ENCODE measurements at regions not wholly inside any gene's neighbourhood (a gene's known extent, or its start where the extent isn't known, plus 50 kb on each side); places are given as distances from the start of the nearest gene placed in this dataset.

DNA sequence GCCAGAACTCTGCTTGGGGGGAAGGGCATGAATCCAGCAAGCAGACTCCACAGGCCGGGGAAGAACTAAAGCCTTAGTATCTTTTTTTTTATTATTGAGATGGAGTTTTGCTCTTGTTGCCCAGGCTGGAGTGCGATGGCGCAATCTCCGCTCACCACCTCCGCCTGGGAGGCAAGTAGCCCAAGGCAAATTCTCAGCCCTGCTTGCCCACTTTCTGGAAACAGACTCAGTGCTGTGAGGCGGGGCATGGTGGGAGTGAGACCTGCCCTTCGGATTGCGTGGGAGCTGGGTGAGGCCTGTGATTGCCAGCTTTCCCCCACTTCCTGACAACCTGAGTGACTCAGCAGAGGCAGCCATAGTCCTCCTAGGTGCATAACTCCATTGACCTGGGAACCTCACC lies 348.8 kb downstream of the GASK1B start:
- Histone ChIP-seq H3K27ac (no peak overlapping the region), H3K9me3 (no peaks in the 10 kb centered on the region), H3K36me3 (no peaks in the 10 kb centered on the region), H3K4me3 (no peak overlapping the region), H3K27me3 (no peaks in the 10 kb centered on the region), H3K4me1 (no peaks in the 10 kb centered on the region)
- no peak for DNase-seq
- intact Hi-C loops (cut with DNase I; ENCODE audit: low total_unique reads) = no loop called here
- TF ChIP-seq, protein P1, sequence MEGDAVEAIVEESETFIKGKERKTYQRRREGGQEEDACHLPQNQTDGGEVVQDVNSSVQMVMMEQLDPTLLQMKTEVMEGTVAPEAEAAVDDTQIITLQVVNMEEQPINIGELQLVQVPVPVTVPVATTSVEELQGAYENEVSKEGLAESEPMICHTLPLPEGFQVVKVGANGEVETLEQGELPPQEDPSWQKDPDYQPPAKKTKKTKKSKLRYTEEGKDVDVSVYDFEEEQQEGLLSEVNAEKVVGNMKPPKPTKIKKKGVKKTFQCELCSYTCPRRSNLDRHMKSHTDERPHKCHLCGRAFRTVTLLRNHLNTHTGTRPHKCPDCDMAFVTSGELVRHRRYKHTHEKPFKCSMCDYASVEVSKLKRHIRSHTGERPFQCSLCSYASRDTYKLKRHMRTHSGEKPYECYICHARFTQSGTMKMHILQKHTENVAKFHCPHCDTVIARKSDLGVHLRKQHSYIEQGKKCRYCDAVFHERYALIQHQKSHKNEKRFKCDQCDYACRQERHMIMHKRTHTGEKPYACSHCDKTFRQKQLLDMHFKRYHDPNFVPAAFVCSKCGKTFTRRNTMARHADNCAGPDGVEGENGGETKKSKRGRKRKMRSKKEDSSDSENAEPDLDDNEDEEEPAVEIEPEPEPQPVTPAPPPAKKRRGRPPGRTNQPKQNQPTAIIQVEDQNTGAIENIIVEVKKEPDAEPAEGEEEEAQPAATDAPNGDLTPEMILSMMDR (IDR thresholded peaks at IDR 0.05) = no peak
- TF ChIP-seq POLR2A (IDR thresholded peaks at IDR 0.05) = no peak

DNA sequence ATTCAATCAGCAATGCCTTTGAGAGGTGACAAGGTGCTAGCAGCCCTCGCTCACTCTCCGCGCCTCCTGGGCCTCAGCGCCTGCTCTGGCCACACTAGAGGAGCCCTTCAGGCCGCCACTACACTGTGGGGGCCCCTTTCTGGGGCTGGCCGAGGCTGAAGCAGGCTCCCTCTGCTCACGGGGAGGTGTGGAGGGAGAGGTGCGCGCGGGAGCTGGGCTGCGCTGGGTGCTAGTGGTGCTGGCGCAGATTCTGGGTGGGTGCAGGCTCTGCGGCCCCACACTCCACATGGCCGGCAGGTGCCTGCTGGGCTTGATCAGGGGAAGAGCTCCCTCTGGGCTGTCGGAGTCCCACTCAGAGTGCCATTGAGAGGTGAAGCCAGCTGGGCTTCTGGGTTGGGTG lies 351.0 kb downstream of the GASK1B start:
- no peak overlapping the region for H3K27ac ChIP-seq
- H3K27me3 ChIP-seq = no peaks in the 10 kb centered on the region
- H3K4me3 ChIP-seq = no peak overlapping the region
- TF ChIP-seq, protein P1 (IDR thresholded peaks at IDR 0.05) = no peak
- no peak for TF ChIP-seq POLR2A (IDR thresholded peaks at IDR 0.05)
- H3K36me3 ChIP-seq = no peaks in the 10 kb centered on the region
- DNase-seq = no peak
- H3K4me1 ChIP-seq = no peaks in the 10 kb centered on the region
- no peaks in the 10 kb centered on the region for H3K9me3 ChIP-seq
- intact Hi-C loops (cut with DNase I; ENCODE audit: low total_unique reads) = no loop called here

DNA sequence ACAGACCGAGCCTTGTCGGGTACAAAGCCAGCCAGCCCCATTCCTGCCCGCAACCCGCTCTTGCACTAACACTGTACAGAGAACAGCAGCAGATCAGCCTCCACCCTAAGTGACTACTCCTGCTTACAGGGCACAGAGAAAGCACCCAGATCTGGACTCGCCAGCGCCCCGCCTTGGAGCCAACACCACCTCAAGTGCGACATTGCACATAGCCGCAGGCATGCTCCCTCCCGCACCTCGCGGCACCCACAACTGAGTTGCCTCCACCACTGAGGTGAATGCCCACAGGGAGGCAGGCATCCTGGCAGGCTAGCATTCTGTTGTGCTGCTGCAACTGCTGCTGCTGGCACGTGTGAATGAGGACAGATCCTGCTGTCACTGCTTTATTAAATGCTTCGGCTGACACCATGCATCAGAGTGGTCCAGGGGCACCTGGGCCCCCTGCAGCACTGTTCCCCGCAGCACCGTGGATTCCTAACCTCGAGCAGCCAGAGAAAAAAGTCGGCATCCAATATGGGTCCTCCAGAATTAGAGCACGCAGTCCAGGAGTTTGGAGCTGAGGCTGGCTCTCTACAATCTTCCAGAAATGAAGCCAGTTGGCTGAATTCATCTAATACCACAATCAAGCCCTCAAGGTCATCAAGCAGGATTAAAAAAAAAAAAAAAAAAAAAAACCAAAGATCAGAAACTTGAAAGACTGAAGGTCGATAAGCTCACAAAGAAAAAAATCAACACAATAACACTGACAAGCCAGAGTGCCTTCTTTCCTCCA lies 352.9 kb downstream of the GASK1B start:
- Histone ChIP-seq H3K4me3 (no peak overlapping the region), H3K36me3 (no peaks in the 10 kb centered on the region), H3K4me1 (no peaks in the 10 kb centered on the region), H3K27ac (no peak overlapping the region), H3K9me3 (no peaks in the 10 kb centered on the region), H3K27me3 (no peaks in the 10 kb centered on the region)
- DNase-seq = no peak
- intact Hi-C loops (cut with DNase I; ENCODE audit: low total_unique reads) = no loop called here
- TF ChIP-seq, protein P1 (IDR thresholded peaks at IDR 0.05) = no peak
- TF ChIP-seq POLR2A (IDR thresholded peaks at IDR 0.05) = no peak

DNA sequence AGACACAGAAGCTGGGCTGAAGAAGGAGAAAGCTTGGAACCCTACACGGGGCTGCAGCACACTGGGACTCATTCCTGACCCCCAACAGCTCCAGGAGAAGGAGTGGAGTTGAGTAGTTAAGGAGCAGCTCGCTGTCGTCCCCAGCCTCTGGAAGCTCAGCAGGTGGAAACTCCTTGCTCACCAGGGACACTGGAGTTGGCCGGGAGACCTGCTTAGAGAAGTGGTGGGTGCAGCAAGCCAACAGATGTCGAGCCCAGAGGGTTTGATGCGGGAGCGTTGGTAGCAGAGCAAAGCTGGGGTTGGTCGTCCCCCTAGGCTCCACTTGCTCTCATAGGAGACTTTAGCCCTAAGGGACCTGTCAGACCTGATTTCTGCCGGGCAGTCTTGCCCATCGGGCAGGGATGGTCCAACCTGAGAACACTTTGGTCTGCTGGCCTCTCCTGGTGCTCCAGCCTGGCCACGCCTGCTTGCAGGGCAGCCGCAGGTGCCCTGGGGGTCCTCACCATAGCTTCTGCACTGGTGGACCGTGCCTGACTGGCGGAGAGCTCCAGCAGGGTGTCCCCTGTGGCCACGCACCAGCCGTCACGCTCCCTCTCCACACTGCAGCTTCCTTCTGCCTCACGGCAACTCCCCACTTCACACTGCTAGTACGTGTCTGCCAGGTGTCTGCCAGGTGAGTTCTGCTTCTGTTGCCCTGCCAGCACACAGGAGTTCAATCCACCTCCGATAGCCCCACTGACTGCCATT lies 353.7 kb downstream of the GASK1B start:
- H3K9me3 ChIP-seq = no peaks in the 10 kb centered on the region
- H3K4me1 ChIP-seq = no peaks in the 10 kb centered on the region
- intact Hi-C loops (cut with DNase I; ENCODE audit: low total_unique reads) = no loop called here
- no peaks in the 10 kb centered on the region for H3K27me3 ChIP-seq
- TF ChIP-seq, protein P1 (IDR thresholded peaks at IDR 0.05) = no peak
- TF ChIP-seq POLR2A (IDR thresholded peaks at IDR 0.05) = no peak
- DNase-seq = no peak
- H3K4me3 ChIP-seq = no peak overlapping the region
- H3K27ac ChIP-seq = no peak overlapping the region
- no peaks in the 10 kb centered on the region for H3K36me3 ChIP-seq

DNA sequence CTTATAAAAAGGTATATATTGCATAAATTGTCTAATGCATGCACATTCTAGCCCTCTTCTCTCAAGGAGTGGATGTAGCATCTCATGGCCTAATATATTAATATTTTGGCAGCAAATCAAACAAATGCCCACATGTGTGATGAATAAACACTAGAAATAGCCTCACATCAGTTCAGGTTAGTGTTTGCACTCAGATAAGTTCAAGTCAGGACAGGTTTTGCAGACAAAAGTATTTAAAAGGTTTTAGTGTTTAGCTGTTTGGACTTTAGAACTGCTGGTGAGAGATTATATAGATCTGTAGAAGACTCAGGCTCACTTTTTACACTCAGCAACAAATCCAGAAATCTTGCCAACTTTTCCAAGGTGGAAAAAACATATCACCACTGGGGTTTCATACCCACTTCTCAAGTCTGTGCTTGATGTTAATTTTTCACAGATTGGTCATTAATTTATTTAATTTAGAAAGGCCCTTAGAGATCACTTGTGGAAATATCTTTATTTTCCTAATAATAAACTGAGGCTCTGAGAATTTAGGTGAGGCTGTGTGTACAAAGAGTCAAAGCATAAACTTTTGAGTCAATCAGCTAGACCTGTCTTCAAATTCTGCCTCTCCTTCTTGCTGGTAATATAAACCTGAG lies 362.6 kb downstream of the GASK1B start:
- Histone ChIP-seq H3K9me3 (no peaks in the 10 kb centered on the region), H3K27me3 (no peaks in the 10 kb centered on the region), H3K36me3 (no peaks in the 10 kb centered on the region), H3K27ac (peak overlapping the region in 1 of 2 donors; percentile 20), H3K4me3 (no peak overlapping the region), H3K4me1 (no peaks in the 10 kb centered on the region)
- DNase-seq = no peak
- intact Hi-C loops (cut with DNase I; ENCODE audit: low total_unique reads) = no loop called here
- TF ChIP-seq, protein P1 (IDR thresholded peaks at IDR 0.05) = no peak
- no peak for TF ChIP-seq POLR2A (IDR thresholded peaks at IDR 0.05)

All from uterus (tissue), 3 donors.